Adipose tissue (tissue), 3 donors: ENCODE measurements at regions not wholly inside any gene's neighbourhood (a gene's known extent, or its start where the extent isn't known, plus 50 kb on each side); places are given as distances from the start of the nearest gene placed in this dataset.

Source experiments
- H3K27ac ChIP-seq: one replicate; pipeline ENCODE4 v1.5.1; 2013; ENCODE audit warnings: low read depth, low read length
- WGBS, 3 donors: extraction: QIAGEN DNeasy Blood & Tissue Kit; methylation state at CpG; one replicate each; pipeline ENCODE4 v1.1.7; 2013; 5-methylcytosine and 5-hydroxymethylcytosine counted together
- donor health status: healthy with polysubstance abuse.
- donor health status: Bipolar disorder and iron deficiency.
- donor health status: healthy.

GRCh38 chr13:50552424-50552966 is 291.0 kb downstream of the DLEU7 start:
- 62 to 76% (median 73%) methylated on average over 1 of the region's 1 CpG for WGBS, 3 donors
- H3K27ac ChIP-seq: no peak overlapping the region

DNA sequence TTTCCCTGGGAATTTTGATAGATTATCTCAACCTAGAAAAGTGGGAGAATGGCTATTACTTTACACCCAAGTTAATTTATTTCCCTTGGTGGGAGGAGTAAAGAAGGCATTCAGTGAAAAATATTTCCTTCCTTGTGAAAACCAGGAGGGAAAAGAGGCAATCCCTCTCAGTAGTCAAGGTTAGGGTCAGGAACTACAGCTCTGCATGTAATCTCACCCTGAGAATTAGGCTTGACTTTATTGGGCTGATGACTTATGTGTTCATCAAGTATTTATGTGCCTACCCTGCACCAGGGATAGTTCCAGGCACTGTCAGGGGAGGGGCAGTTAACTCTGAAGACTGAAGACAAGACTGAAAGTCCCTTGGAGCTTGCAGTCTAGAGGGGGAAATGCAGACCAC is 281.8 kb downstream of the DLEU7 start:
- H3K27ac ChIP-seq: no peak overlapping the region

GRCh38 chr13:50566646-50567045 is 276.8 kb downstream of the DLEU7 start:
- no peak overlapping the region for H3K27ac ChIP-seq

DNA sequence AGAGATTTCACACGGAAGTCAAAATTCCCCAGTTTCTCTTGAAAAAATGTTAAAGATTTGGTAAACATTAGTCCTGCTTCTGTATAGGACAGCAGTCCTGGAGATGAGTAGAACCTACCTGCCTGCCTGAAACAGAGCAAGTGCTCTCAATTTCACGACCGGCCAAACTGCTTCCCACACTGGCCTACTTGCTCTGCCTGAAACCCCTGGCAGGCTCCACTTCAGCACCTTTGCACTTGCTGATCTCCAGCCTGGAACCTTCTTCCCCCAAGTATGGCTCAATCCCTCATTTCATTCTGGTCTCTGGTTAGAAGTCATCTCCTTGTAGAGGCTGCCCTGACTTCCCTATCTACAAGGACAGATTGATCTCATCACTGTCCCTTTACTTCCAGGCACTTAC is 271.4 kb downstream of the DLEU7 start:
- 53 to 69% (median 65%) methylated on average over 3 of the region's 3 CpGs for WGBS, 3 donors
- no peak overlapping the region for H3K27ac ChIP-seq

GRCh38 chr13:50573066-50573465 is 270.4 kb downstream of the DLEU7 start:
- 87 to 95% (median 89%) methylated on average over 4 of the region's 4 CpGs for WGBS, 3 donors
- no peak overlapping the region for H3K27ac ChIP-seq

- H3K27ac ChIP-seq: no peak overlapping the region
- WGBS, 3 donors: 65 to 89% (median 73%) methylated on average over 3 of the region's 3 CpGs
Measured at GRCh38 chr13:50574731-50575130, 268.8 kb downstream of the DLEU7 start.

- 76 to 97% (median 94%) methylated on average over 3 of the region's 3 CpGs for whole genome bisulfite sequencing, 3 donors
- no peak overlapping the region for H3K27ac ChIP-seq
Measured at GRCh38 chr13:50575138-50575537, 268.4 kb downstream of the DLEU7 start.

- 31 to 82% (median 64%) methylated on average over 6 of the region's 6 CpGs for WGBS, 3 donors
- no peak overlapping the region for H3K27ac ChIP-seq
Measured at GRCh38 chr13:50576156-50576555, 267.3 kb downstream of the DLEU7 start.

DNA sequence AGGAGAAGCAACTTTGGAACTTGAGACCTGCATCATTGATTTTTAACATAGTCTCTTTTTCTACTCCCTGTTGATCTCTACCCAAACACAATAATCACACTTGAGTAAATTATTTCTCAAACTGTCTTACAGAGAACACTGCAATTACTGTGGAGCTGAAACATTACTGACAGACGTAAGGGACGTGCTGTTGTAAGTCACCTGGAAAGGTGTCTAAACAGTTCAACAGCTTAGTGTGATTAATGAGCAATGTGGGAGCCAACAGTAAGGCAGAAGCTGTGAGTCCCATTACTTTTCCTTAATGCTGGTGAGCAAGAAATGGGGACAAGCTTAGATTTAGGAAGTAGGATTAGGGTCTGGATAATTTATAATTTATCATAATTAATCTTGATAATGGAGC is 265.7 kb downstream of the DLEU7 start:
- 57 to 98% (median 96%) methylated on average over 2 of the region's 2 CpGs for WGBS, 3 donors
- no peak overlapping the region for H3K27ac ChIP-seq

- WGBS, 3 donors: 61 to 71% (median 70%) methylated on average over 4 of the region's 4 CpGs
- H3K27ac ChIP-seq: no peak overlapping the region
Measured at GRCh38 chr13:50580684-50581305, 262.7 kb downstream of the DLEU7 start.

DNA sequence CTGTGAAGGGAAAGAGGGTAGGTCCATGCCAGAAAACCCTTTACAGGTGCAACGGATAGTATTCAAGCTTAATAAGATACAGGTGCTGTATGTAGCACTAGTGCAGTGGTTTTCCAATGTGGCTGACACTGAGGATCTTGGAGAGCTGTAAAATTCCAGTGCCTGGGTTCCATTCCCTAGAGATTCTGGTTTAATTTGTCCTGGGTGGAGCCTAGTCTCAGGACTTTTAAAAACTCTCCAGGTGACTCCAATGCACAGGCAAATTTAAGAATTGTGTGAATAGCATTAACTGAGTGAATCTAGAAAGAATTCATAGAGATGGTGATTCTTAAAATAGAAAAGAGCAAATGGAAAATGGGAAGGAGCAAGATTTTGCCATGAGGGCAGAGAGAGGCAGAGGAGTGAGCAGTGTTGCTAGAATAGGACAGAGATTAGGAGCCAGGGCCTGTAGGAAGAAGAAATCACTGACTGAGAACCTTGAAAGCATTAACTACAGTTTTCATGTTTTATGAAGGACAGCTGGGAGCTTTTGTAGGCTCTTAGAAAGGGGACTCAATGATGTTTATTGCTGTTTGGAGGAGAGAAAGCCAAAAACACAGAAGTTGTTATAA is 261.8 kb downstream of the DLEU7 start:
- H3K27ac ChIP-seq: no peak overlapping the region
- WGBS, 3 donors: 89 to 100% (median 97%) methylated on average over 1 of the region's 1 CpG

- H3K27ac ChIP-seq: no peak overlapping the region
- WGBS, 3 donors: 72 to 84% (median 83%) methylated on average over 10 of the region's 10 CpGs
Measured at GRCh38 chr13:50584856-50585580, 258.5 kb downstream of the DLEU7 start.

DNA sequence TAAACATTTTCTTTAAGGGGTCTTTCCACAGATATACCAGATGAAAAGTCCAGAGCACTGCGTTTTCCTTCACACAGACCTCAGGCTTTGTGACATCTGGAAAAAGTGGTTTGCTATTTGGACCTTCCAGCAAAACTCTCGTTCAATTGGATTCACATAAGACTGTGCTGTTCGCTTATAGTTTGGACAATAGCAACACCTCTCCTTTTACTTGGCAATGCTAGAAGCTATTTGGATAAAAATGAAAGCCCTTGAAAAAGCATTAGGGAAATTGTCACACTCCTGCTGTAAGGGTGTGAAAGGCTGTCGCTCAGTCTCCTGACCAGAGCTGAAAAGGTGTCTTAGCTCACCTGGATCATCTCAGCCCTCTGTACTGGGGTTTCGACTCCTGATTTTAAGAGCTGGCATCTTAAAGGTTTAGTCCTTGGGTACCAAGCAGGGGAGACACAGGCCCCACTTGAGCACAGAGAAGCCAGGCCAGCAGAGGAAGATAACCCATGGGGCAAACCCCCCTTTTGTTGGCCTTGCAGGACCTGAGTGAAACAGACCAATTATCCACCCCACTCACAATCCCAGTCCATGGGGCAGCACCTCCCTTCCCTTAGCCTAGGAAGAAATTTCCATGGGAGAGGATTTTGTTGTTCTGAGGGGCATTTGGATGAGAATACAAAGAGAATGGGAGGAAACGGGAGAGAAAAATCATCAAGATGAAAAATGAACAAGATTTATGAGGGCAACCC is 257.6 kb downstream of the DLEU7 start:
- WGBS, 3 donors: 68 to 77% (median 68%) methylated on average over 6 of the region's 6 CpGs
- H3K27ac ChIP-seq: no peak overlapping the region

DNA sequence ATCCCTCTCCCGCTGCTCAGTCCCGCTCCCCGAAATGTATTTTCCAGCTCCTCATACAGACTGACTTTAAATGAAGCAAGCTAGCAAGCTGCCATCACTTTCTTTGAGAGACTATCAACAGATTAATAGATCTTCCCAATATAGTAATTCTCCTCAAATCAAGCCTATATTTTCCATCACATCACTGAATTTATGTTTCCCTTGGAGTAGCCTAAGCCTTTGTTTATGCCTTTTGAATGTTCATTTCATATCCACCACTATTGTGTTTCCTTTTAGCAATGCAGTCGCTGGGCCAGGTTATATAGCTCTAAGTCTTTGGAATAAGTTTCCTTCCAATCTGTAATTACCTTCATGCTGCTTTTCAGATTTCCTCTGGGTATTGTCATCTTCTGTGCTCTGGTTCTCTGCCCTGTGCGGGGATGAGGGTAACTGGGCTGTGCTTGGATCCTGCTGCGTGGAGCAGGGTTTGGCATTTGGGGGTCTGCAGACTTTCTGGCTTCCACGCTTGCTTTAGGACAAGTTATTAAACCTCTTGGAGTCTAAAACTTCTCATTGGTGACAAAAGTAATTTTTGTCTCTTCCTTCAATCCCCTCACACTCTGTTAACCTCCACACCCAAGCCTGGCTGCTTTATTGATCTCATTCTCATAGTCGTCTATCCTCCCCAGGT is 256.9 kb downstream of the DLEU7 start:
- no peak overlapping the region for H3K27ac ChIP-seq

DNA sequence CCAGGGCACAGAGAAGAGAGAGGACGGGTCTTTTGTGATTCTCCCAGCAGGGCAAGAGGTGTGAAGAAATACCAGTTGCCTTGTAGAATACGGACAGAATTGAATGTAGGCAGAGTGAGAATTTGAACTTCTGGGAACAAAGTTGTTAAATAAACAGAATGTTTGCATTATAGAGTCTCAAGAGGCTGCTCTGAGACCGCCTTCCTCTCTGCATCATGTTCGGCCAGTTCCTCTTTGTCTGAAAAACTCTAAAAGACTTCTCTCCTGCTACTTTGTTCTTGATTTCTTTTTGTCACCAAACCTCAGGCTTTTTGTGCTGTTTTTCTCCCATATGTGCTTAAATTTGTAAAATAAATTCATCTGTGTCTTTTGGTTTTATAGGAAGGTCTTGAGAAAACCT is 256.4 kb downstream of the DLEU7 start:
- H3K27ac ChIP-seq: no peak overlapping the region

More for the DNA sequence above, 256.9 kb downstream of the DLEU7 start:
- 80 to 81% (median 80%) methylated on average over 8 of the region's 8 CpGs for WGBS, 3 donors

GRCh38 chr13:50587645-50588373 is 255.7 kb downstream of the DLEU7 start:
- WGBS, 3 donors: 84 to 91% (median 86%) methylated on average over 11 of the region's 11 CpGs
- no peak overlapping the region for H3K27ac ChIP-seq

More for the DNA sequence above, 256.4 kb downstream of the DLEU7 start:
- 66 to 92% (median 78%) methylated on average over 4 of the region's 4 CpGs for WGBS, 3 donors

DNA sequence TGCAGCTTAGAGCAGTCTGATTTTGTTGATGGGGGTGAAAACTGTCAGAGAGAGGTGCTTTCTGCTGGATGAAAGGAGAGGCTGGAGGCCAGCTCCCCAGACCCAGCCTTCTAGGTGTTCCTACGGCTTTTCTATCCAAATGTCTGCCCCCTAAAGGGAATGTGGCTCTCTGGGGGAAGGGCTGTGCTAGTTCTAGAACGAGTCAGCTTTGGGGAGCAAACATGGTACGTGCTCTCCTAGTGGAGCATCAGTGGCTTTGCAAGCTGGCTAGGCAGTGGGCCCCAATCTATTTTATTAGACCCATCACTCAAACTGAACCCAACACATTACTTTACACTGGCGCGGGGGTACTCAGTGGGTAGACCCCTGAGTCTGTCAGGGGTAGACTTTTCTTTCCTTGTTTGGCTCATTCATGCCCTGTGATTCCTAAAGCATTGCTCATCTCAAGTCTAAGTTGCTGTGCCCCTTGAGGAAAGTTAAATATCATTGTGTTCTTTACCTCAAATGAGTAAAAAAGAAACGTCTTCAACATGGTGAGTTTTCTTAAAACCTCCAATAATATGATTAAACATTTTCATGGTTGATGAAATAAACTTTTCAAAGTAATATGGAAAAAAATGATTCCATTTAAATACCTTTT is 254.9 kb downstream of the DLEU7 start:
- H3K27ac ChIP-seq: no peak overlapping the region
- WGBS, 3 donors: 77 to 87% (median 84%) methylated on average over 6 of the region's 6 CpGs
